HG03103 (cell line): ENCODE measurements at regions not wholly inside any gene's neighbourhood (a gene's known extent, or its start where the extent isn't known, plus 50 kb on each side); places are given as distances from the start of the nearest gene placed in this dataset.

Experiments
- ATAC-seq: cut with Tn5 transposase; IDR thresholded peaks from one replicate; pipeline ENCODE4 v1.9.1; 2021; ENCODE audit warnings: low read depth; ENCODE audit not compliant: unreplicated experiment

GRCh38 chr16:76157629-76158028, 119.6 kb upstream of the CNTNAP4 start:
- no peak for ATAC-seq

DNA sequence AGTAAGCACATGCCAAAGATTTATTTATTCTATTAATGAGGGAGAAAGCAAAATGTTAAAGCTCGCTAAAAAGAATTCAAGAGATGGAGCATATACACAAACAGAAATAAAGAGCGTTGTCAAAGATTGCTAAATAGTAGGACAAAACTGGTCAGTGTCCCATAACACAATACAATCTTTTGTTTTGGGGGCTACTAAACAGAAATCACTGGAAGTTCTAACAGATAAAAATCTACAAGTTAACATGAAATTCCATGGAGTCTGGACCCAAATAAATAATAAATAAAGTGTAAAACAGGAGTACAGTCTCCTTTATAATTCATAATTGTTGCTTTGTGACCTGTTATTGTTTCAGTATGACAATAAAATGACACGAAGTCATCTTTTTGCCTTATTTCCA, 115.2 kb upstream of the CNTNAP4 start:
- ATAC-seq: no peak

- no peak for ATAC-seq
Measured at GRCh38 chr16:76164970-76165558, 112.1 kb upstream of the CNTNAP4 start.

- no peak for ATAC-seq
Measured at GRCh38 chr16:76175718-76176117, 101.5 kb upstream of the CNTNAP4 start.

DNA sequence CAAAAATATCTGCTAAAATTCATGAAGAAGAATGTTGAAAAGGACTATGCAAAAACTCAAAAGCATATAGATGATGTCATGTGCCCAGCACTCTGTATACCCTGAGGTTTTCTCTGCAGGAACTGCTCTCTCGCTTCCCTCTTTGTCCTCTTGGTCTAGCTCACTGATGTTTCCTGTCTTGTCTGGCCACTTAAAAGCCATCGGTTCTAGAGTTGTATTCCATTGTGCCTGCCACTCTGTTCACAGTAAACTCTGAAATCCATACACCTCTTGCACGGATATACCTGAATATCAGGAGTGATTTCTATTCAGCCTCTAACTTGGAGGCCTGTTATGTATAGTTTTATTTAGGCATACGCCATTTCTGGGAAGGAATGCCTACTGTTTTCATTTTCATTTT, 101.0 kb upstream of the CNTNAP4 start:
- ATAC-seq: no peak

DNA sequence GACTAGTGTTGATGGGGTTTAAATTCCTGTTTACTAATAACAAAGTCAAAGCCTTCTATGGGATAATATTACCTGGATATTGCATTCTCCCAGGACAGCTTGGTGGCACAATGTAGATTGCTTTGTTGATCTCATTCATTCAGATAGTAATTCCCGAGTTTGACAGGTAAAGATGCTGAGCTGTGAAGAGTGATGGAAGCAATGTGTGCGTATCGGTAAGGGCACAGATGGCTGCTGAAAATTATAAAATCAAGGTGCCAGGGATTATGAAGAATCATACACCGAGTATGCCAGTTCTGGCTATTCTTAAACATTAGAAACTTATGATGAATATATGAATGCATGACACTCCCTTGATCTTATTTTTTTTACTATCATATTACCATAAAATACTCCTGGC, 100.6 kb upstream of the CNTNAP4 start:
- no peak for ATAC-seq

DNA sequence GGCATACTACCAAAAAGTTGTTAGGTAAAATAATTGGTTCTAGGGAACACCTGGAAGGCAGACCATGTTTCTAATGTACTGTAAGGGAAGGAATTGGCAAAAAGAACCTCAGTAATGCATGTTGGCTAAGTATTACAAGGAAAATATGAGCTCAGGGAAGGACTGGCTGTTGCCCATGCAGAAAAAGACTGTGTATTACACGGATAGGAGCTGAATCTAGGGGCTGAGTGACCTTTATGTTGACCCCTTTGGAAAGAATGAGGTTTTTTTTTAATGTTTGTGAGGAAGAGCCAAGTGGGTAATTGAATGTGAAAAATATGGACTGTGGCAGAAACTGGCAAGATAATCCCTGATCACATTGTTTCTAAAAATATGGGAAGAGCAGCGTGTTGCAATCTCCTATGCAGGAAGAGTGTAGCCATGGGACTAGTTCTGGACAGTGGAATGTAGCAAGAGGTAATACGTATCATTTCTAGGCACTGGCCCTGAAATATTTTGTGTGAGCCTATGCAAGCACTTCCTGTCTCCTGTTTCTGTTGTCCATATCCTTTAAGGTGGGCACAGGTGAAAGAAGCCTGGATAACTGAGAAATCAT, 95.1 kb upstream of the CNTNAP4 start:
- ATAC-seq: no peak

GRCh38 chr16:76183647-76184046, 93.6 kb upstream of the CNTNAP4 start:
- ATAC-seq: no peak

GRCh38 chr16:76190057-76190456, 87.1 kb upstream of the CNTNAP4 start:
- no peak for ATAC-seq

DNA sequence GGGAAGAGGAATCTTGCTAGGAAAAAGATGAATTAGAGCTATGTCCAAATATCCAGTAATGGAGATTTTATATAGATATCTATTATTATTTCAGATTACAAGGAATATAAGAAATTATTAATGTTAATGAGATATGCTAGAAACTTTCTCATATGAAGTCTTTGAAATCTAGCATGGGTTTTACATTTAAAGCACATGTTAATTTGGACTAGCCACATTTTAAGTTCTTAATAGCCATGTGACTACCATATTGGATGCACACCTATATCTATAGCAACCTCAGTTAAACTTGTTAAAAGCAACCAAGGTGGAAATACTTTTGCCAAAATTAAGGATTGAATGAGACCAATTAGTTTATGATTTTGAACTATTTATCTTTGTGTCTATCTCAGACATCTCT, 86.7 kb upstream of the CNTNAP4 start:
- ATAC-seq: no peak

DNA sequence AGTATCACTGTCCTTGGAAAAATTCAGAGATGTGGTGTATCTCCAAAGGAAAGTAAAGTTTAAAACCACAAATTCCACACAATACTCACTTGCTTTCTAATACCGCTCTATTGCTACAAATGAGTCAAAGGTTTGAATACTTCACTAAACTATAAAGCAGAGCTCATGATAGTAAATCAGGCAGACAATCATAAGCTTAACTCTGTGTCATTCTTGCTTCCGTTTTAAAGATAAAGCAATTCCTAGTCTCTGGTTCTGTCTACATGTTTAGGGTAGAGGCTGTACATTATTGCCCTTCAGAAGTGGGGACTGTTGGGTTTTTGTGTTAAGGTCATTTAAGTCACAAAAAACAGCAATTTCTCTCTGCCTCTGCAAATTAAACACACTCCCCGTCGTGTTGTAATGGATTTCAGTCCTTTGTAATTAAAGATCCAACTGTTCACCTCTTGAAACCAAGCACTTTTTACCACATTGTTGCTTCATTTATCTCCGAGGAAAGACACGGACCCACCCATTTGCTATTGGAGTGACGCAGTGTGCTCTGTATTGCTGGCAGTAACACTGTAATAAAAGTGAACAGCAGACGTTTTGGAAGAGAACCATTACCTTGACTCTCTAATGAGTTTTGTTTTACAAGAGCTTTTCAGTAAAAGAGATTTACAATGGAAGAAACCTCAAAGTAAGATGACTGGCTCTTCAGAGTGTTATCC, 83.1 kb upstream of the CNTNAP4 start:
- no peak for ATAC-seq

- ATAC-seq: no peak
Measured at GRCh38 chr16:76194616-76195015, 82.6 kb upstream of the CNTNAP4 start.

DNA sequence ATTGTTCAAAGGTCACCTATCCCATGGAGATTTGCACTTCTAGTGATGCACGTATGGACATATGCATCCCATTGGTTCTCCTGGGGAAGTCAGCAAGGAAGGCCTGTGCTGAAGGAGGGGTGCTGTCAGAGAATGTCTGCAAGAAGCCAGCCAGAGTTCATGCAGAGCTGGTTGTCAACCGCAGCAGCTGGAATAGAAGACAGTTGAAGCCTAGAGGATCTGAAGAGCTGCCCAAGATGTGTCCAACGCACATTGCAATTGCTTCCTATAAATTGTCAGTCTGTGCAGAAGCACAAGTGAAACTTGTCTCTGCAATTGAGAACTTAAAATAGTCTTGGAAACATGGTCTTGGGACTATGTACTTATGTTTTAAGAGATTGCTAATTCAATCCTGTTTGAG, 82.1 kb upstream of the CNTNAP4 start:
- no peak for ATAC-seq

DNA sequence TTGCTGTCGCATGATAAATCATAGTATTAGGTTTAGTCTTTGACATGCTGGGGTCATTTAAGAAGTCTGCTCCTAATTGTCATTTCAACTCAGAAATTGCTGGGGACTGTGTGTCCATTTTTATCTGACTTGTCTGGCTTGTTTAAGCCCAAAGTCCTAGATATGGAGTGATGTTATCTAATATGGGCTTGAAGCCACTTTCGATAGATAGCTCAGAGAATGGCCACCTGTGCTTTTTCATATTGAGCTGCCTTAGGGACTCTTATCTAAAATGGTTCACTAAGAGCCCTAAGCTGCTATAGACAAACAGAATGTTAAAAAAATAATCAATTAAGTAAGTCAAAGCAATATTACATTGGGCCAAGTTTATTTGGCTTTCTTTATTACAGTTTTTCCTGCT, 81.6 kb upstream of the CNTNAP4 start:
- ATAC-seq: no peak

DNA sequence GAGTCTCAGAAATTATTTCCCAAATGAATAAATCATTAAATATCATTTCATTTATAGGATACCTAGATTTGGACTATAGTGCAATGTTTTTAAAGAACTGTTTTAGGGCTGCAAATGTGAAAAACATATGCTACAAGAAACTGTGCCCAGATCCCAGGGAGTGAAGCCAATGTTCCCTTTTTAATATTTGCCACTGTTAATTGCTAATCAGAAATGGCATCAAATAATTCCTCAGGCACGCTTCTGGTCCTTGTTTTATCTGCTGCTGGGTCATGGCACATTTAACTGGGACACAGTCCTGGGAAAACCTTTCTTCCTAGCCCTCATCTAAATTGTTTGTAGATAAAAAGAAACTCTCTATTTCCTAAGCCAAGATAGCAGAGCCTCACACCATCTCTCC, 79.3 kb upstream of the CNTNAP4 start:
- no peak for ATAC-seq

GRCh38 chr16:76199681-76200220, 77.5 kb upstream of the CNTNAP4 start:
- no peak for ATAC-seq

- ATAC-seq: no peak
Measured at GRCh38 chr16:76201385-76201784, 75.8 kb upstream of the CNTNAP4 start.

DNA sequence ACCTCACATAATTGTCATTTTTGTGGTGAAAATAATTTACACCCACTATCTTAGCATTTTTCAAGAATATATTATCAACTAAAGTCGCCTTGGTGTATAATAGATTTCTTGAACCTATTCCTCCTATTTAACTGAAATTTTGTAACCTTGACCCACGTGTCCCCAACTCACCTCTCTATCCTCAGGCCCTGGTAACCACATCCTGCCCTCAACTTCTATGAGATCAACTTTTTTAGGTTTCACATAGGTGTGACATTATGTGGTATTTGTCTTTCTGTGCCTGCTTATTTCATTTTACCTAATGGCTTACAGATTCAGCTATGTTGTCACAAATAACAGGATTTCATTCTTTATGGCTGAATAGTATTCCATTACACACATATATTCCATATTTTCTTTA, 73.0 kb upstream of the CNTNAP4 start:
- ATAC-seq: no peak

GRCh38 chr16:76207270-76207669, 69.9 kb upstream of the CNTNAP4 start:
- no peak for ATAC-seq

GRCh38 chr16:76210157-76210556, 67.0 kb upstream of the CNTNAP4 start:
- no peak for ATAC-seq

- no peak for ATAC-seq
Measured at GRCh38 chr16:76213860-76214259, 63.3 kb upstream of the CNTNAP4 start.

GRCh38 chr16:76214856-76215255, 62.3 kb upstream of the CNTNAP4 start:
- ATAC-seq: no peak
